ENCODE measurements at regions not wholly inside any gene's neighbourhood (a gene's known extent, or its start where the extent isn't known, plus 50 kb on each side); places are given as distances from the start of the nearest gene placed in this dataset.

DNA sequence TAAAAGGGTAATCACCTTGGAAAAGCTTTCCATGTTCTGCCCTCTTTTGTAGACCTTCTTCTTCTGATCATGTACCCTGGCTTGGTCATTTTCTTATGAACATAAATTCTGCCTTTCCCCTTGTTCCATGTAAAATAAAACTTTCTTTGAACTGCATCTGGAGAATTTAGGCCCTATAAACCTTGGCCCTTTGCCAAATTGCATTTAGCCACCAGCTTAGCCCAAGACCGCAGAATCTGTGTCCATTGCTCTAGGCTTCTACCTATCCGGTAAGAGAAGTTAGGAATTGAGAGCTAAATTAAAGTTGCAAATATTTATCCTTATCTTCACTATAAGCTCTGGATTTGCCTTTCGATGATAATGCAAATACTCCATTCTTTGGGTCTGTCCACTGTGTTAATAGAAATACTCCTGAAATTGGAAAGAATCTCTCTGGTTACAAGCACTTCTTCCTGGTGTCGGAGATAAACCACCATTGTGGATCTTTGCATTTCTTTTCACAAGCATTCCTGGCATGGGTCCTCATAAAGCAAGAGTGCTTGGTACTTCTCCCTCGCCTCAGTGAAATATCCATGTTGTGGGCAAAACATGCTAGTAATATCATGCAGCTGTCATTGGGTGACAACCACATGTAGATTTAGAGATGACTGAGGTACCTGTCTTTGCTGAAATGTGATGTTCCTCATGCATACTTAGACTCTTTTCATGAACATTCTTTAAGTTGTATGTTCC lies 698.0 kb upstream of the WWC1 start:
- DNase-seq (ENCODE audit: low spot score) = no peak

DNA sequence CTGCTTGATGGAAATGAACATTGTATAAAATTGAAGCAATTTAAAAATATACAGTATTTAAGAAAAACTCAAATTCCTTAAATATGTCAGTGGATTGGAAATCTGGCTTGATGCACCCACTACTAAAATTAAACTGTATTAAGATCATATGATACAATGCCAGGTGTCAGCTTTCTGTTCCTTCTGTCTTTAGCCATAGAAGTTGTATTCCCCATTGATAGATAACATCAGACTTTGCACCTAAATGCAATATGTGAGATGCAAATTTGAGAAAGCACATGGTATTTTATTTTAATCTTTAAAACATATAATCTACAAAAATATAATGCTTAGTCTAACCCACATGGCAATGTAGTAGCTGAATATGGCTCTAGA lies 697.4 kb upstream of the WWC1 start:
- DNase-seq (ENCODE audit: low spot score) = no peak

DNA sequence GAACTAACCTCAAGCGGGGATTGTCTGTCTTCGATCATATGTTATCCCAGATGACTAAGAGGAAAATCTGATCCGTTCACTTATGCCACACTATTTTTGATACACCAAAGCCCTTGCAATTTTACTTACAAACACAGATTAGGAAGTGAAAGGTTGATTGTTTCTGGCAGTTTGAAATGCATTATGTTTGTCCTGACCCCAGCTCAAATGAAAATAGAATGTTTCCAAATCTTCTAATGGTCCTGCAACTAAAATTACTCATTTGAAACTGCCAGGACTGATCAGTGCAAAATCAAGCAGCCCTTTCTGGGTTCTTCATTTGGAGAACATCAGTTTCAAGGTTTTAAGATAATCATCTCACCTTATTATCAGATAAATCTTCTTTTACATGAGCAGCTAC lies 696.7 kb upstream of the WWC1 start:
- DNase-seq (ENCODE audit: low spot score) = no peak

DNA sequence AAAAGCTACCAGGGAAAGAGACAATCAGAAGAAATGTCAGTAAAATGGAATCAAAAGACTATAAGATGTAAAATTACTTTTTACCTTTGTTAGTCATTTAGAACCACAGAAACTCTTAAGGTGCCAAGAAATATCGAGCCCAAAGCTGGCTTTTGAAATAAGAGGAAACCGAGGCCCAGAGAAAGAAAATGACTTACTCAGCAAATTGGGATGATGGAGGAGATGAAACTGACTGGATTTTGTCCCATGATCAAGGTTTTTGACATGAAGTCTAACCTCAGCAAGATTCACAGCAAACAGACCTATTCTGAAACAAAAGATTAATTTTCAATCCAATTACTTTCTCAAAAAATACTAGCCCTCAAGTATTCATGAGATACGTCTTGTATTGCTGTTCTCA lies 696.2 kb upstream of the WWC1 start:
- DNase-seq (ENCODE audit: low spot score) = no peak

DNA sequence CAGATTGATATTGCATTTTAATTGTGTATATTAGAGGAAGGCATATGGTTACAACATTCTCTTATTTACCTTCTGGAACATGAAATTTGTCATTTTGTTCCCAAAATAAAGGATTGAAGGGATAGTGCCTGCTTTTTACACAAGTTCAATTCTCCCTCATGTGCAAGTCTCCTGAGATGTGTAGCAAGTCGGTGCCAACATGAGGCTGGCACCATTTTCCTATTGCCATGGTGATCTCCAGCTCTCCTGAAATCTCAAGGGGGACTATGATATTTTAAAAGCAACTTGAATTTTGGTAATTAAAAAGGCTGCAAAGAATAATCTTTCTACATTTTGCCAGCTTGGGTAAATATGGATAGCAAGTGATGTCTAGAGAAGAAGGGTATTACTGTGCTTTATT lies 693.3 kb upstream of the WWC1 start:
- no peak for DNase-seq (ENCODE audit: low spot score)

DNA sequence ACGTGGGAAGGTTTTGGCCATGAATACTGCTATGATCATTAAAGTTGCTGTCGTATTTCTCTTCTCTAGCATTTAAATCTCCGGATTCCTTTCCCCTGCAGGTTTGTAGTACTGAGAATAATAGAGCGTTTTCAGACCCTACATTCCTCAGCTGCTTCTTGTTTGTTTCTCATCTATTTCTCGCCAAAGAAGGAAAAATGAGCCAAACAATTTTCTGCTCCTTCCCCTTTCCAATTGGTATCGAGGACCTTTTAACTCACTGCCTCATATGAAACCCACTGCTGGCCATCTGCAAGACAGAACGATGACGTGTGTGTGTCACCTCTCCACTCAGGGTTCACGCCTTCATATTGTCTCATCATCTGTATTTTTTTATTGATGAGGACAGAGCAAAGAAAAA lies 689.4 kb upstream of the WWC1 start:
- no peak for DNase-seq (ENCODE audit: low spot score)

DNA sequence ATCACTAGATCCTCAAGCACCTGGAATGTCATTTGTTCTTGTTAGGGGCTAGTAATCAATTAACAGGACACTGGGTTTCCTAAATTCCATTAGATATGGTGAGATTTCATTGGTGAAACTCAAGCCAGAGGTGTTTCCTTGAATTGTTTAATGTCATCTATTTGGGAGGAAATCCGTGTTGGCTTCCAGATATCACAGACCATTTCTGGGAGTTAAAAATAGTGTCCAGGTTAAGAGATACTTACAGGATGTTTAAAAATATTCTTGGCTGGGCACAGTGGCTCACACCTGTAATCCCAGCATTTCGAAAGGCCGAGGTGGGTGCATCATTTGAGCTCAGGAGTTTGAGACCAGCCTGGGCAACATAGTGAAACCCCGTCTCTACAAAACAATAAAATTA lies 688.3 kb upstream of the WWC1 start:
- no peak for DNase-seq (ENCODE audit: low spot score)

DNA sequence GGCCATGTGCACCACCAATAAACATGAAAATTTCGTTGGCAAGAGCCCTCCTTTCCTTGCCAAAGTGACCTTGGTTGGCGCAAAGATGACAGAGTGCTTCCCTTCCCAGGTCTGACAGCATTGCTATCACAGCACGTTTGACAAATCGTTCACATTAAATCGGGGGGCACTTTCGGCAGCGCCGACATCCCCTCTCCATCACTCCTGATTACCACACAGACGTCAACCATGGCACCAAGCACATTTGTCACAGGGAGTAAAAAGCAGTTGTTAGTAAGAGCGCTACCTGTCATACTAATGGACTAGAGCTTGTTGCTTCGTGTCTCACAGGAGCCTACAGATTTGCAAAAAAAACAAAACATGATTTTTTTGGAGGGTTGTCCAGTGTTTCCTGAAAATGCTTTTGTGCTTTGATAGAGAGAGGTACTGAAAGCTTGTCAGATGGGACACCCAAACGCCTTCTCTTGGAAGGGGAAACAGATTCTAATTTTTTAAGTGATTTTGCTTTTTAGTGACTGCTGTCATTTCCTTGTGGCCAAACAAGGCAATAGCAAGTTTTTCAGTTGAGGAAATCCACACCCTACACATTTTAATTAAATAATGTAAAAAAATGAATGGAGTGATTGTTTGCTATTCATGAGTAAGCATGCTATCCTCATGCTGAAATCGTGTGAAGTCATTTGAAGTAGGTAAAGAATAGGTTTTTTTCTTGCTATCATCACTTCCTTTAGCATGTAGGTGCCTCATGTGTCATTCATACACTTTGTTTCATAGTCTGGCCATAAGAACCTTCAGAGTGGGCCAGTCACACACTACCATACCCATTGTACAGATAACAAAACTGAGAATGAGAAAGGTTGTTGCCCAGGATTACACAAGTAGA lies 682.8 kb upstream of the WWC1 start:
- no peak for DNase-seq (ENCODE audit: low spot score)

DNA sequence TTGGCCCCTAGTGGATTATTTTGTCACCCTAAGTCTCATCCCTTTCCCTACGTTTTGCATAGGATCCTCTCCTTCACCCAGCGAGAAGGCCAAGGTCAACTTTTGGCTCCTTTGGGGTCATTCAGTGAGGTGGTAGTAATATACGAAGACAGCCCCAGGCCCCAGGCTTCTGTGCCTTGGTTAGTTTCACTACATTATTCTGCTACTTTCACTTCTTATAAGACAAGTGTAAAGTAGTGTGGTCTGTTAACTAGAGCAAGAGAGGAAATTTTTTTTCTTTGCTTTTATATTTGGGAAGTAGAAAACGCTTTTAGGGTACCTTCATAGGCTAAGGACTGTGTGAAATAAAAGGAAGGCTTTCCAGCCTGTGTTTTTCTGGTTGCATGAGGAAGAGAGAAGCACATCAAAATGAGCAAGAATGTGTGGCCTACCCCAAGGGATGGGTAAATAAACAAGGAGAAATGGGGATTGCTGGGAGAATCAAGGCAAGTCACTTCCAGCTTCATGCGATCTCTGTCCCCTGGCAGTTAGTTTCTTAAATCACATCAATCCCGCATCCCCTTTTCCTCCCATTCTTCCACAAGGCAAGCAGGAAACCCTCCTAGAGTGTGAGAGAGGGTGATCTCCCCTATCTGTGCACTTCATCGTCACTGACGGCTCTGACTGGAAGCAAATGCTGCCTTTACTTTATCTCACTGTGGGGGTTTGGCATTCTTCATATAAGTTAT lies 677.0 kb upstream of the WWC1 start:
- no peak for DNase-seq (ENCODE audit: low spot score)

DNA sequence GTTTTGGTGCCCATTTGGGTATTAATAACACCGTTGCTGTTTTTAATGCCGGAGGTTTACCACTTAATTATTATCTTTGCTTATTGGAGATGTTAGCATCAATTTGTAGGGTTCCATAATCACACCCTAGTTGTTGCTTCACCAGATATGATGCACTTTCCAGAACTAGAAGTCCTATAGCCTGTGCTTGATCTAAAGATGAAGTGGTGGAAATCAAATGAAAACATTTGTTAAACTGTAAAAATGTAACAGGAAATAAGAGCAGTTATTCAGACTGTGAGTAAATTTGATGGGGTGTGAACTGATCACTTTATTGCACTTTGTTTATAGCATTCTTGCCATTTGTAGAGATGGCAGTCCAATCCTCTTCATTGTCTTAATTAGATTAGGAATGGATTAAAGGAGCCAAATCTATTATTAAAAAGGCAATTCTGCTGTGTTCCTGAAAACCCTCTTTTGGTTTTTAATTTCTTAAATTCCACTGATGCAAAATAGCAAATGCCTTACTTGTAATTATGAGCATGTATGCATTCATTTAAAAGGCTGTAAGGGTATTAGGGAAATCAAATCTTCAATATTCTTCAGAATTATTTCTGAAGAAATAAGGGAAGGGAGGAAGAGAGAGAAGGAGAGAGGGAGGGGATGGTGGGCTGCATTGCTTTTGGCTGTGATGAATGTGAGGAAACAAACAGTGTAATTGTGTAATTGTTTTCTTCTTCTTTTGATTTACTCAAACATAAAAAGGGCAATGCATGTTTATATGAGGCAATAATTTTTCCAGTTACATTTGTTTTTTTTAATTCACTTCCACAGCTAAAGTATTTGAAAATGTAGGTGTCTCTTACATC lies 675.2 kb upstream of the WWC1 start:
- DNase-seq (ENCODE audit: low spot score) = no peak

DNA sequence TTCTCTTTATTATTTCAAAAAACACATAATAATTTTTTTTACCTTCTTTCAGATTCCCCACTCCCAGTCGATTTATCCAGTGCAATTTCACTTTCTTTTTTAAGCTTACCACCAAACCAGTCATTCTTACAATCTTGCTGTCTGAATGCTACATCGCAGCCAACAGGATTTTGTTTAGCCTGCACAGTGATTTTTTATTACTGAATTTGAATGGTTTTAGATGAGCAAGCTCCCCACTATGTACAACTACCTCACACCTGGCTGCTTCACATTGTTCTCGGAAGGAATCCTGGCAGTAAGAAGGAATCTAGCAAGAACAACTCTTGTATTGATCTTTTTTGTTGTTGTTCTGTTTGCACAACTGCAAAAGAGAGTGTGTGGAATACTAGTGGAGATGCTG lies 668.1 kb upstream of the WWC1 start:
- DNase-seq (ENCODE audit: low spot score) = no peak

DNA sequence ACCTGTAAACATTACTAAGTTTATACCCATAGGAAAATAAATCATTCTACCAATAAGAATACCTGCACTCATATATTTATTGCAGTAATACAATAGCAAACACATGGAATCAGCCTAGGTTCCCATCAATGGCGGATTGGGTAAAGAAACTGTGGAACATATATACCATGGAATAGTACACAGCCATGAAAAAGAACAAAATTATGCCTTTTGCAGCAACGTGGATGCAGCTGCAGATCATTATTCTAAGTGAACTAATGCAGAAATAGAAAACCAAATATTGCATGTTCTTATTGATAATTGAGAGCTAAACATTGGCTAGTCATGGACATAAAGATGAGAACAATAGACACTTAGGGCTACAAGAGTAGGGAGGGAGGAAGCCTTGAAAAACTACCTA lies 667.4 kb upstream of the WWC1 start:
- no peak for DNase-seq (ENCODE audit: low spot score)

DNA sequence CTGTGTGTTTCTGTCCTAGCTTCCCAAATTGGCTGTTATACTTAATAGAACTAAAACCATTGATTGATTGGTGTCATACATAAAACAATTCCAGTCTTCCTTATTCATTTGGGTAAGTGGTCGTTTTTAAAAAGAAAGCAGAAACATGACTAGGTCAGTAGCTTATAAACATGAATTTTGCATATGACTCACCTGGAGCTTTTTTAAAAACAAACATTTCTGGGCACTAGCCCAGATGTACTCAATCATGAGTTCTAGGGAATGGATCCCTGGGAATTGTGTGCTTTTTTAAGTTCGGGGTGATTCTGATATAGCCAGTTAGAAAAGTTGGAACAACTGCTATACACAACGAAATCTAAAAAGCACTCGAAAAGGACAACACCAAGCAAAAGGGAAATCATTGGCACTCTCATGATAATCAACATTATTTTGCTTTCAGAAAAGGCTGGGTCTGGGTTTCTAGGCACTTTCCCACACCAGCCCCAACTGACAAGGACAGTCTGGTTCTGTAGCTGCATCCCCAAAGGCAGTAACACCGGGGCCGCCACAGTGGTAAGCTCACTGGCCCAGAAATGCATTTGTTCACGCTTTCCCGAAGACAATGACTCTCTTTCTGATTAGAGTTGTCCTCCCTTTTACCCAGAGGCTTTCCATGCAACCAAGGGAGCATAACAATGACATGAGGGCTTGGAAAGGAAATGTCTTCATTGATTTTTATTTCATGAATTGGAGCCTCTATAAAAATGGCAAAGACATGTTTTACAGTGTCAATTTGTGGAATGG lies 664.9 kb upstream of the WWC1 start:
- no peak for DNase-seq (ENCODE audit: low spot score)

DNA sequence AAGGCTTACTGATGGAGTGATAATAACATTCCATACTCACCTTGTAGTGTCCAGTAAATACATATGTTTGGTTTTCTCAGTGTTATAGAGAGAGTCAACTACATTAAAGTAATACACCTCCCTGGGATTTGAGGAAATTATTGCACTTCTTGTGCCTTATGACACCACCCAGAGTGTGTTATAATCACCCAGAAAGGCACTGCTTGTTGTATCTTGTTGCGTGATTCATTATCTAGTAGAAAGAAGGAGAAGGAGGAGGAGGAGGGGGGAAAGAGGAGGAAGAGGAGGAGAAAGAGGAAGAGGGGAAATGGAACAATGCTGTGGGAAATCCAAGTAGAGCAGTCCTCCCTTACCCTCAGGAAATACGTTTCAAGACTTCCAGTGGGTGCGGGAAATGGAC lies 661.8 kb upstream of the WWC1 start:
- no peak for DNase-seq (ENCODE audit: low spot score)

DNA sequence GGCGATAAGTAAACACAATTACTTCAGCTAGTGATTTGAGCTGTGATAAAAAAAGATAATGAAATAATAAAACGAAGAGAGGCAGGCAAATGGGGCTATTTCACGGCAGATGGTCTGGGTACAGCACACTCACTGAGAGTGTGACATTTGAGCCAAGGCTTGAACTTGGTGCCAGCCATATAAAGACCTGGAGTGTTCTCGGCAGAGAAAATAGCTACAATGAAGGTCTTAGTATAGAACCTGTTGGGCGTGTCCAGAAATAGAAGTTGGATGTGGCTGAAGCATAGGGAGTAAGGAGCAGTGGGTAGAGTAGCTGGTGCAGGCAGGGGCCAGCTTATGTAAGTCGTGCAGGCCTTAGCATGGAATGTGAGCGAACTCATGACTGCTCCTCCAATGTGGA lies 660.3 kb upstream of the WWC1 start:
- DNase-seq (ENCODE audit: low spot score) = no peak

DNA sequence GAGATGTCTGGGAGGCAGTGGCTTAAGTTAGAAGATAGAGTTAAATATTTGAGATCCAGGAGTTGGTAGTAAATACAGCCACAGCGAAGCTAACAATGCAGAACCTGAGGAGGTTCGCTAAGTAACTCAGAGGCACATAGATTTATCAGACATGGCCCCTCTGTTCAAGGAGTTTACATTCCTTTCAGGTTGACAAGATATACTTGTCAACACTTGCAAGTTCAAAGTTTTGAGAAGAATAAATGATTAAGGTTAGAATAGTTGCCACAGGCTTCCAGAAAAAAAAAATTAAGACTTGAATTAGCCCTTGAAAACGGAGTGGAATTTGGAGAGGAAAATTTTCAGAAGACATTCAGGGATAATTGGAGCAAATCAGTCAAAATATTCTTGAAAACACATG lies 658.3 kb upstream of the WWC1 start:
- DNase-seq (ENCODE audit: low spot score) = no peak

DNA sequence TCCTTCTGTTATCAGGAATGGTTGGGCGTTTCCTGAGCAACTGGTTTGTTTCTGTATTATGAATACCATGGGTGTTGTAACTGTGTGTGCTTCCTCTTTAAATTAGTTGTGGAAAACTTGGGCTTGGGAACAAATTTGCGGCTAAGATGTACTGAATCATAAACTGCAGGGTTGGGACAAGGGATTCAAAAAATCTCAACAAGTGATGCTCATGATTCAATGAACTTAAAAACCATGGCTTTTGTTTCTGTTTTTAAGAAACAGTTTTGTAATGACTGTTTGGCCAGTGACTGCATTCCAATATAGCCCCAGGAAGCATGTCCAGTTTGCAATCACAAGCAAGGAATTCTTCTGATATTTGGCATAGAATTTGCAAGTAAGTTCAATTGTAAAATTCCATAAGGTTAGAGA lies 657.5 kb upstream of the WWC1 start:
- peak; percentile 27 for DNase-seq (ENCODE audit: low spot score)

DNA sequence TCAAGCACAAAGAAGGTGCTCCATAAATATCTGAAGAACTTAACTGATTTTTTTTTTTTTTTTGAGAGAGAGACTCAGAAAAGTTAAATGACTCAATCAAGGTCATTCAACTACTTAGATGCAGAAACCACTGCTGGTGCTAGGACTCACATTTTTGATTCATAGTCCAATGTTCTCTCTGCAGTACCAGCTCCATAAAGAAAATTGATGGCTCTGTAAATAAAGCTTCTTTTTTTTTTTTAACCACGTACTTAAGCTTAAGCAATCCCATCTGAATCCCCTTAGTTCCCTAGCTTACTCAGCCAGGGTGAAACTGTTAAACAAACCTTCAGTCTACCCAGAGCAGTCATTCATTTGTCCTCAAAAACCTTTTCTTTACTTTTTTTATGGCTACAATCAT lies 657.0 kb upstream of the WWC1 start:
- no peak for DNase-seq (ENCODE audit: low spot score)

DNA sequence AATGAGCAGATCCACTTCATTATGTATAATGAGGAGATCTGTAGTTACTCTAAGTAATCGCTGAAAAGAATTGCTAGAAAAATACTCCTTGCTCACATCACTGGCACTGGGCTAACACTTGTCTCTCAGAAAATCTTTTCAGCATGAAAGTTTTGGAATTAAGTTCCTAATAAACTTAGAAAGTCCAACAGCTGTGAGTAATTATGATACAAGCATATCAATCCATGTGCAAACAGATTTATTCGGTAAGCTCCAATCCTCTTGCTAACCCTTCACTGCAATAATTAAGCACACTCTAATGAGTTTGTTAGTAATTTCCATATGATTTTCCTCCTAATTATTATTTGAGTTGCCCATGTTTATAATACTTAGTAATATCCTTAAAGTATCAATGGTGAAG lies 652.6 kb upstream of the WWC1 start:
- DNase-seq (ENCODE audit: low spot score) = no peak

DNA sequence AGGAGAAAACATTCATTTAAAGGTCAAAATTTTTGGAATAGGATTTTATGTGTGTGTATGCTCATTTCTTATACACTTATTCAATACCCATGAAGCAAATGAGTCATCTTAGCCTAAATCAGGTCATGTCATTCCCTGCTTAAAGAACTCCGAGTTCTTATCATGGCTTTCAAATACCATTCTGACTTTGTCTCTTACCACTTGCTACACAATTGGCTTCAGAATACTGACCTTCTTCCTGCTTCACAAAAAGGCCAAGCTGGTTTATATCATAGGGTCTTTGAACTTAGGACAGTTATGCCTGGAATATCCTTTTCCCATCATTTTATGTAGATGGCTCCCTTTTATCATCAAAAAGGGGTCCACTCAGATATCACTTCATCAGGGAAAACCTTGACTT lies 652.2 kb upstream of the WWC1 start:
- no peak for DNase-seq (ENCODE audit: low spot score)

DNA sequence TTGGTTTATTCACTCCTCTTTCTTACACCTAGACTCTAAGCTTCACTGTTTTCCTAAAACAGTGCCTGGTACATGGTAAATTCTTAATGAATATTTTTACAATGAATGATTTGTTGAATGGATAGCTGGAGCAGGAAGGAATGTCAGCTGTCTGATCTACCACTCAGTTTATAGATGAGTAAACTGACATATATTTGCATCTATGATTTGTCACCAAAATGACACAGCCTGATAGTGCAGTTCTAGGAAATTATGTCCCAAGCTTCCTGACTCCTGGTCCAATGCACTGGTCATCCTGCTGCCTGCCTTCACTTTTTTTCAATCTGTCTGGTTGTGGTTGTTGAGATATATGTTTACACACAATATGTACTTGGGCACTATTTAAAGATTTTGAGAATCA lies 651.7 kb upstream of the WWC1 start:
- no peak for DNase-seq (ENCODE audit: low spot score)

Data from hepatic stellate cell (primary cell).